ENCODE measurements at regions not wholly inside any gene's neighbourhood (a gene's known extent, or its start where the extent isn't known, plus 50 kb on each side); places are given as distances from the start of the nearest gene placed in this dataset.

GRCh38 chr11:128048121-128048520 lies 539.2 kb downstream of the ETS1 start:
- TF ChIP-seq TAF1 (IDR thresholded peaks at IDR 0.05; ENCODE audit: borderline replicate concordance, low read depth, low read length) (no peak), POLR2AphosphoS5 (IDR thresholded peaks at IDR 0.05; ENCODE audit: low read depth, low read length) (no peak)
